WTC11 (cell line): ENCODE measurements at regions not wholly inside any gene's neighbourhood (a gene's known extent, or its start where the extent isn't known, plus 50 kb on each side); places are given as distances from the start of the nearest gene placed in this dataset.

ENCODE experiments used
- ATAC-seq: fragments of 200-7000 bp; cut with Tn5 transposase; 2 replicates; pipeline ENCODE4 v1.10.0; 2021; ENCODE audit warnings: mild to moderate bottlenecking, moderate library complexity
- CTCF ChIA-PET: fragments of 300-600 bp; sonication (Branson Sonifier 250); formaldehyde crosslinking; loops from one replicate; lab custom pipeline; 2021; ENCODE audit warnings: antibody characterized with exemption; lab: Charles Lee
- POLR2A ChIA-PET: fragments of 350-600 bp; sonication (Branson Sonifier 250); formaldehyde crosslinking; loops from one replicate; lab custom pipeline; 2021; ENCODE audit warnings: antibody characterized with exemption; lab: Charles Lee
- DNase-seq: peaks from one replicate; pipeline ENCODE4 v3.0.0; 2021; ENCODE audit warnings: low spot score
- H3K27ac Mint-ChIP-seq: 2 replicates; pipeline ENCODE4 v1.8.0; 2021; ENCODE audit warnings: mixed read lengths
- H3K27me3 Mint-ChIP-seq: 2 replicates; pipeline ENCODE4 v1.8.0; 2021; ENCODE audit warnings: low read depth, mild to moderate bottlenecking, moderate library complexity, mixed read lengths
- H3K36me3 Mint-ChIP-seq: 2 replicates; pipeline ENCODE4 v1.8.0; 2021; ENCODE audit warnings: mixed read lengths
- H3K4me1 Mint-ChIP-seq: 2 replicates; pipeline ENCODE4 v1.8.0; 2022; ENCODE audit warnings: mixed read lengths
- H3K4me3 Mint-ChIP-seq: 2 replicates; pipeline ENCODE4 v1.8.0; 2021; ENCODE audit warnings: mild to moderate bottlenecking, moderate library complexity, mixed read lengths
- H3K9me3 Mint-ChIP-seq: 2 replicates; pipeline ENCODE4 v1.8.0; 2021; ENCODE audit warnings: mixed read lengths
- ARID4B ChIP-seq: sonication (generic); formaldehyde crosslinking; IDR thresholded peaks from 2 replicates; pipeline ENCODE4 v1.8.0; 2023; ENCODE audit warnings: missing genetic modification reagents, mild to moderate bottlenecking, borderline replicate concordance
- CREM ChIP-seq: sonication (generic); formaldehyde crosslinking; IDR thresholded peaks from 2 replicates; pipeline ENCODE4 v1.8.1; 2022; ENCODE audit warnings: mild to moderate bottlenecking, missing genetic modification reagents, moderate library complexity
- E2F5 ChIP-seq: sonication (generic); formaldehyde crosslinking; IDR thresholded peaks from 2 replicates; pipeline ENCODE4 v1.8.1; 2022; ENCODE audit warnings: mild to moderate bottlenecking, moderate library complexity, missing genetic modification reagents
- ELF4 ChIP-seq: sonication (generic); formaldehyde crosslinking; IDR thresholded peaks from 2 replicates; pipeline ENCODE4 v1.8.1; 2022; ENCODE audit warnings: low read depth, mild to moderate bottlenecking, moderate library complexity, missing genetic modification reagents
- FOXK1 ChIP-seq: sonication (generic); formaldehyde crosslinking; IDR thresholded peaks from 2 replicates; pipeline ENCODE4 v1.8.0; 2022; ENCODE audit warnings: mild to moderate bottlenecking, moderate library complexity, missing genetic modification reagents
- FOXP4 ChIP-seq: sonication (generic); formaldehyde crosslinking; IDR thresholded peaks from 2 replicates; pipeline ENCODE4 v1.8.0; 2022; ENCODE audit warnings: mild to moderate bottlenecking, missing genetic modification reagents
- GABPB1 ChIP-seq: sonication (generic); formaldehyde crosslinking; IDR thresholded peaks from 2 replicates; pipeline ENCODE4 v1.8.1; 2023; ENCODE audit warnings: mild to moderate bottlenecking, missing genetic modification reagents
- MAX ChIP-seq: sonication (generic); formaldehyde crosslinking; IDR thresholded peaks from 2 replicates; pipeline ENCODE4 v1.8.0; 2022; ENCODE audit warnings: mild to moderate bottlenecking, missing genetic modification reagents
- MLX ChIP-seq: sonication (generic); formaldehyde crosslinking; IDR thresholded peaks from 2 replicates; pipeline ENCODE4 v1.8.1; 2023; ENCODE audit warnings: mild to moderate bottlenecking, missing genetic modification reagents, moderate library complexity
- NFYB ChIP-seq: sonication (generic); formaldehyde crosslinking; conservative IDR thresholded peaks from 2 replicates; pipeline ENCODE4 v1.8.0; 2022; ENCODE audit warnings: low read depth, missing genetic modification reagents
- RELA ChIP-seq: sonication (generic); formaldehyde crosslinking; IDR thresholded peaks from 2 replicates; pipeline ENCODE4 v1.8.1; 2022; ENCODE audit warnings: missing genetic modification reagents, mild to moderate bottlenecking, borderline replicate concordance
- SMAD3 ChIP-seq: sonication (generic); formaldehyde crosslinking; IDR thresholded peaks from 2 replicates; pipeline ENCODE4 v1.8.0; 2022; ENCODE audit warnings: missing genetic modification reagents, mild to moderate bottlenecking, borderline replicate concordance
- SOX15 ChIP-seq: fragments of 250-450 bp; sonication (Bioruptor Pico); IDR thresholded peaks from 2 replicates; pipeline ENCODE4 v1.9.0; 2021; ENCODE audit warnings: mild to moderate bottlenecking
- USF2 ChIP-seq: sonication (generic); formaldehyde crosslinking; IDR thresholded peaks from 2 replicates; pipeline ENCODE4 v1.8.1; 2023; ENCODE audit warnings: mild to moderate bottlenecking, missing genetic modification reagents, moderate library complexity
- ZNF263 ChIP-seq: sonication (generic); formaldehyde crosslinking; IDR thresholded peaks from 2 replicates; pipeline ENCODE4 v1.8.1; 2022; ENCODE audit warnings: low read depth, mild to moderate bottlenecking, moderate library complexity, missing genetic modification reagents
- ZNF396 ChIP-seq: fragments of 250-450 bp; sonication (Bioruptor Pico); IDR thresholded peaks from 2 replicates; pipeline ENCODE4 v1.8.0; 2021; ENCODE audit warnings: mild to moderate bottlenecking, moderate library complexity, borderline replicate concordance

GRCh38 chr15:92819278-92820235 is 80.6 kb upstream of the CHD2 start:
- TF ChIP-seq SOX15 (no peak), NFYB (CRISPR knock-in tag) (no peak), USF2 (no peak), ZNF263 (CRISPR knock-in tag) (no peak), SMAD3 (CRISPR knock-in tag) (no peak), CREM (no peak), RELA (CRISPR knock-in tag) (no peak), ELF4 (no peak)
- Mint-ChIP-seq H3K4me1 (peaks cover 68% of the 10 kb centered on the region), H3K4me3 (peak overlapping the region; percentile 67), H3K9me3 (no peaks in the 10 kb centered on the region), H3K36me3 (no peaks in the 10 kb centered on the region), H3K27ac (peak overlapping the region; percentile 99), H3K27me3 (no peaks in the 10 kb centered on the region)
- DNase-seq (no peak), ATAC-seq (no peak)
- POLR2A ChIA-PET = interaction anchor here (0.7 to 4.8 kb wide), 7 partner anchors 10 to 84 kb away, joined by 3 to 41 read pairs (median 6); no protein-coding TSS in a partner anchor
- CTCF ChIA-PET = interaction anchor here (0.6 to 2.5 kb wide), 5 partner anchors 11 to 102 kb away, joined by 3 to 16 read pairs (median 4); no protein-coding TSS in a partner anchor

GRCh38 chr15:92820236-92821021 is 79.7 kb upstream of the CHD2 start:
- Mint-ChIP-seq H3K9me3 (no peaks in the 10 kb centered on the region), H3K4me3 (peak overlapping the region; percentile 67), H3K4me1 (peaks cover 73% of the 10 kb centered on the region), H3K27me3 (no peaks in the 10 kb centered on the region), H3K36me3 (no peaks in the 10 kb centered on the region), H3K27ac (peak overlapping the region; percentile 99)
- TF ChIP-seq MLX (CRISPR knock-in tag) = no peak
- TF ChIP-seq ZNF396 (CRISPR knock-in tag) = no peak
- 0 out of 2 replicates have a peak, but pooled peaks have one; percentile 35 for TF ChIP-seq GABPB1
- TF ChIP-seq FOXP4 = peak; percentile 30; the same call in 1 of the 2 replicates
- TF ChIP-seq FOXK1 (CRISPR knock-in tag) = no peak
- peak; percentile 32; the same call in 1 of the 2 replicates for TF ChIP-seq ARID4B (CRISPR knock-in tag)
- peak; percentile 82 for TF ChIP-seq E2F5
- 0 out of 2 replicates have a peak, but pooled peaks have one; percentile 31 for TF ChIP-seq MAX (CRISPR knock-in tag)
- ChIA-PET POLR2A (interaction anchor here (0.7 to 4.8 kb wide), 6 partner anchors 11 to 84 kb away, joined by 3 to 41 read pairs (median 20); no protein-coding TSS in a partner anchor), CTCF (interaction anchor here (0.6 to 2.5 kb wide), 4 partner anchors 11 to 64 kb away, joined by 3 to 16 read pairs (median 6); no protein-coding TSS in a partner anchor)
- peak; percentile 92 for DNase-seq
- peak; percentile 72 for ATAC-seq
